BJ (cell line): ENCODE measurements at regions not wholly inside any gene's neighbourhood (a gene's known extent, or its start where the extent isn't known, plus 50 kb on each side); places are given as distances from the start of the nearest gene placed in this dataset.

ENCODE experiments used
- CTCF ChIA-PET: fragments of 350-600 bp; formaldehyde crosslinking; extraction: SDS; loops from one replicate; lab custom pipeline; 2021; ENCODE audit warnings: antibody characterized with exemption, inconsistent platforms; lab: Yijun Ruan, JAX
- POLR2A ChIA-PET: fragments of 300-600 bp; sonication (Branson Sonifier 250); formaldehyde crosslinking; extraction: SDS; loops from one replicate; lab custom pipeline; 2021; ENCODE audit warnings: antibody characterized with exemption; lab: Charles Lee
- DNase-seq: peaks from one replicate; pipeline ENCODE4 v3.0.0-alpha.2; 2011; ENCODE audit warnings: low read depth
- H3K27me3 ChIP-seq: 2 replicates; pipeline ENCODE4 v1.6.0; 2011; ENCODE audit warnings: low read length; ENCODE audit not compliant: control insufficient read depth, insufficient read depth
- H3K36me3 ChIP-seq: 2 replicates; pipeline ENCODE4 v1.5.1; 2011; ENCODE audit warnings: low read length; ENCODE audit not compliant: control insufficient read depth, insufficient read depth
- H3K4me3 ChIP-seq: 2 replicates; pipeline ENCODE4 v1.5.1; 2011; ENCODE audit warnings: low read depth, mild to moderate bottlenecking, control low read depth, low read length
- TF ChIP-seq, protein P1 (sequence below): IDR thresholded peaks from 2 replicates; pipeline ENCODE4 v1.5.1; 2011; ENCODE audit warnings: low read depth, mild to moderate bottlenecking, control low read depth, inconsistent platforms, low read length, moderate library complexity; ENCODE audit not compliant: insufficient read depth

DNA sequence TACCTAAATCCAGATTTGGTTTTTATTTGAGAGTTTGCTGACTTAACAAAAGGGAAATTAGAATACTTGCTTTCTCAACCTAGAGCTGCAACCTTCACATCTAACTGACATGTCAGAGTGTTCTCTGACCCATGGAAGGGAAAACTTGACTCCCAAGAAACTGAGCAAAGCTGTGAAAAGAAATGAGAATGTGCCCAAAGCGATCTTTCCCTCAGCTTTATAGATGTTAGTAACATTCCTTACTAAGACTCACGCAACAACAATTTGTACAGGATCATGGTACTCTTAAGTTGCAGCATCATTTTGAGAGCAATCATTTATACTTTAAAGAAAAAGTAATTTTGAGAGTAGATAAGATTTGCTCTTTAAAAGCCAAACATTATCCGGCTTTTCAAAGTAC, 117.0 kb upstream of the FBXL7 start:
- ChIA-PET POLR2A (no interaction called here), CTCF (interaction anchor here (0.8 to 1.6 kb wide), 3 partner anchors 442 to 612 kb away, joined by 3 to 6 read pairs (median 4); no protein-coding TSS in a partner anchor)
- Histone ChIP-seq H3K4me3 (no peak overlapping the region), H3K36me3 (no peaks in the 10 kb centered on the region), H3K27me3 (no peaks in the 10 kb centered on the region)
- DNase-seq, result no peak
- TF ChIP-seq, protein P1, sequence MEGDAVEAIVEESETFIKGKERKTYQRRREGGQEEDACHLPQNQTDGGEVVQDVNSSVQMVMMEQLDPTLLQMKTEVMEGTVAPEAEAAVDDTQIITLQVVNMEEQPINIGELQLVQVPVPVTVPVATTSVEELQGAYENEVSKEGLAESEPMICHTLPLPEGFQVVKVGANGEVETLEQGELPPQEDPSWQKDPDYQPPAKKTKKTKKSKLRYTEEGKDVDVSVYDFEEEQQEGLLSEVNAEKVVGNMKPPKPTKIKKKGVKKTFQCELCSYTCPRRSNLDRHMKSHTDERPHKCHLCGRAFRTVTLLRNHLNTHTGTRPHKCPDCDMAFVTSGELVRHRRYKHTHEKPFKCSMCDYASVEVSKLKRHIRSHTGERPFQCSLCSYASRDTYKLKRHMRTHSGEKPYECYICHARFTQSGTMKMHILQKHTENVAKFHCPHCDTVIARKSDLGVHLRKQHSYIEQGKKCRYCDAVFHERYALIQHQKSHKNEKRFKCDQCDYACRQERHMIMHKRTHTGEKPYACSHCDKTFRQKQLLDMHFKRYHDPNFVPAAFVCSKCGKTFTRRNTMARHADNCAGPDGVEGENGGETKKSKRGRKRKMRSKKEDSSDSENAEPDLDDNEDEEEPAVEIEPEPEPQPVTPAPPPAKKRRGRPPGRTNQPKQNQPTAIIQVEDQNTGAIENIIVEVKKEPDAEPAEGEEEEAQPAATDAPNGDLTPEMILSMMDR, result no peak

DNA sequence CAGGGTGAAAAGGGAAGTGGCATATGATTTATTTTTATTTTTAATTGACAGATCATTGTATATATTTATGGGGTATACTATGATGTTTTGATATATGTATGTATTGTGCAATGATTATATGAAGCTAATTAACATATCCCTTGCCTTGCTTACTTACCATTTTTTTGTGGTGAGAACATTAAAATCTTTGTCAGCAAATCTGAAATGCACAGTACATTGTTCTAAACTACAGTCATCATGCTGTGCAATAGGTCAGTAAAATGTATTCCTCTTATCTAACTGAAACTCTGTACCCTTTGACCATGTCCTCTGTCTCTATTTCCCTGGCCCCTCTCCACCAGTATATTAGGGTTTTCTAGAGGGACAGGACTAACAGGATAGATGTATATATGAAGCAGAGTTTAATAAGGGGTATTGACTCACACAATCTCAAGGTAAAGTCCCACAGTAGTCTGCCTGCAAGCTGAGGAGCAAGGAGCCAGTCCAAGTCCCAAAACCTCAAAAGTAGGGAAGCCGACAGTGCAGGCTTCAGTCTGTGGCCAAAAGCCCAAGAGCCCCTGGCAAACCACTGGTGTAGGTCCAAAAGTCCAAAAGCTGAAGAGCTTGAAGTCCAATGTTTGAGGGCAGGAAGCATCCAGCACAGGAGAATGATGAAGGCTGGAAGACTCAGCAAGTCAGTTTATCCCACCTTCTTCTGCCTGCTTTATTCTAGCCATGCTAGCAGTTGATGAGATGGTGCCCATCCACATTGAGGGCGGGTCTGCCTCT, 122.2 kb upstream of the FBXL7 start:
- H3K4me3 ChIP-seq, result no peak overlapping the region
- TF ChIP-seq, protein P1, result no peak
- no peaks in the 10 kb centered on the region for H3K27me3 ChIP-seq
- no peak for DNase-seq
- CTCF ChIA-PET, result interaction anchor here (0.6 kb wide), 1 partner anchor 140 kb away, joined by 3 read pairs; no protein-coding TSS in a partner anchor
- POLR2A ChIA-PET, result no interaction called here
- H3K36me3 ChIP-seq, result no peaks in the 10 kb centered on the region

DNA sequence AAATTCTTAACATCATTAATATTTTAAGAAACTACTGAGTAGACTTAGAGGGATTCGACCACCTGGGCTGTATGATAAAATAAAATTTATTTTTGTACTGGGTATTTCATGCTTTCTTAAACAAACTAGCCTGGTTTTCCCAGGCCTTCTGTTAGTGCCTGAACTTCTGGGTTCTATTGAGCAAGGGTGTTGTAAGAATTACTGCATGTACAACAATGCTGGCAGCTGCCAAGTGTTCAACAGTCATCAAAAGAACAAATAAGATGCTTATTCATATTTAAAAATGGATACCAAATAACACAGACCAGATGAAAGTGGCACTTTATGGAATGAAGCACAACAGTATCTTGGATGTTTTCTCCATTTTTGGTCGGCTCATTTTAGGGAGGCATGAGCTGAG, 123.2 kb upstream of the FBXL7 start:
- POLR2A ChIA-PET, result no interaction called here
- no peak for DNase-seq

DNA sequence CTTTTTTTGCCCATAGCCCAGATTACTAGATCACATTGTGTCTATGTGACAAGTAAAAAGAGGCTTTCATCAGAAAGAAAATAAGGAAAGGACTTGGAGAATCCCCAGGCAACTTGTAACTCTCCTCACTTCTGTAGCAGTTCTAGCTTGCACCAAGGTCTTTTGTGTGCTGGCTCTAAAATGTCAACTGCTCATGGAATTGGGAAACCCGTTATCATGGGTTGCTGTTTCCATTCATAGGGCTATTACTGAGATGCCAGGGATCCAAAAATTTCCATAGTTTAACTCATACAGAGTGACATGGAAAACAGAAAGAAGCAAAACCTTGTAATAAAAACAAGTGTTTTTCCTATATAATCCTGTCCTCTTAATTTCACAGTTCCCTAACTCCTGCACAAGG, 123.9 kb upstream of the FBXL7 start:
- ChIA-PET POLR2A (no interaction called here), CTCF (interaction anchor here (1.3 kb wide), 1 partner anchor 270 kb away, joined by 5 read pairs; no protein-coding TSS in a partner anchor)
- Histone ChIP-seq H3K36me3 (no peaks in the 10 kb centered on the region), H3K4me3 (no peak overlapping the region), H3K27me3 (no peaks in the 10 kb centered on the region)
- TF ChIP-seq, protein P1, result no peak
- DNase-seq, result no peak

More for the DNA sequence above, 123.2 kb upstream of the FBXL7 start:
- TF ChIP-seq, protein P1, result no peak
- Histone ChIP-seq H3K36me3 (no peaks in the 10 kb centered on the region), H3K27me3 (no peaks in the 10 kb centered on the region), H3K4me3 (no peak overlapping the region)
- CTCF ChIA-PET, result interaction anchor here (0.6 to 1.3 kb wide), 2 partner anchors 139 to 271 kb away, joined by 3 to 5 read pairs; no protein-coding TSS in a partner anchor

DNA sequence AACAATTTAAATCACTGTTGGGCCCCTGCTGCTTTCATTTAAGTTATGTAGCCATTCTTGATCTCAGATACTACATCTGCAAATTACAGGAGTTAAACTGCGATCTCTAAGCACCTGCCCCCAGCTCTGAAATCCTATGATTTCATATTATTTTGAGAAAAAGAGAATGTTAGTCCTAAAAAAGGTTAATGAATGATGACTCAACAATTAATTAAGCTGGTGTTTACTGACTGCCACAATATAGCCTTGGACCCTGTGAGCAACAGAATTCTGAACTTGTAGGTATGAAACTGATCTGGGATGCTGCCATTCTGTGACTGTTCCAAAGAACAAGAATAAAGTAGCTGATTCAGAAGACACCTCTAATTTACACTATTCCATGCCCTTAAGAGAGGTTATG, 124.4 kb upstream of the FBXL7 start:
- H3K36me3 ChIP-seq, result no peaks in the 10 kb centered on the region
- no peak overlapping the region for H3K4me3 ChIP-seq
- H3K27me3 ChIP-seq, result no peaks in the 10 kb centered on the region
- CTCF ChIA-PET, result interaction anchor here (1.3 kb wide), 1 partner anchor 270 kb away, joined by 5 read pairs; no protein-coding TSS in a partner anchor
- no peak for DNase-seq
- POLR2A ChIA-PET, result no interaction called here
- TF ChIP-seq, protein P1, result no peak
